Glutamatergic neuron (in vitro differentiated cells): ENCODE measurements at regions not wholly inside any gene's neighbourhood (a gene's known extent, or its start where the extent isn't known, plus 50 kb on each side); places are given as distances from the start of the nearest gene placed in this dataset.

Source experiments
- DNase-seq: peaks from one replicate; pipeline ENCODE4 v3.0.0; 2022
- H3K27ac Mint-ChIP-seq: one replicate; pipeline ENCODE4 v1.8.0; 2020; ENCODE audit warnings: mild to moderate bottlenecking, mixed read lengths, inconsistent platforms; ENCODE audit not compliant: unreplicated experiment
- H3K27me3 Mint-ChIP-seq: one replicate; pipeline ENCODE4 v1.8.0; 2020; ENCODE audit warnings: mild to moderate bottlenecking, moderate library complexity, mixed read lengths, inconsistent platforms; ENCODE audit not compliant: unreplicated experiment
- H3K36me3 Mint-ChIP-seq: one replicate; pipeline ENCODE4 v1.8.0; 2020; ENCODE audit warnings: mild to moderate bottlenecking, mixed read lengths, inconsistent platforms; ENCODE audit not compliant: unreplicated experiment
- H3K4me1 Mint-ChIP-seq: one replicate; pipeline ENCODE4 v1.8.0; 2020; ENCODE audit warnings: mild to moderate bottlenecking, low read depth, mixed read lengths, inconsistent platforms; ENCODE audit not compliant: unreplicated experiment
- H3K4me3 Mint-ChIP-seq: one replicate; pipeline ENCODE4 v1.8.0; 2020; ENCODE audit warnings: mild to moderate bottlenecking, mixed read lengths, inconsistent platforms; ENCODE audit not compliant: unreplicated experiment
- H3K9me3 Mint-ChIP-seq: one replicate; pipeline ENCODE4 v1.8.0; 2020; ENCODE audit warnings: mild to moderate bottlenecking, moderate library complexity, mixed read lengths, inconsistent platforms; ENCODE audit not compliant: unreplicated experiment
- TF ChIP-seq, protein P1 (sequence below): fragments of 200-600 bp; sonication (generic); IDR thresholded peaks from one replicate; pipeline ENCODE4 v1.5.0; 2021; ENCODE audit not compliant: partially characterized antibody, unreplicated experiment

DNA sequence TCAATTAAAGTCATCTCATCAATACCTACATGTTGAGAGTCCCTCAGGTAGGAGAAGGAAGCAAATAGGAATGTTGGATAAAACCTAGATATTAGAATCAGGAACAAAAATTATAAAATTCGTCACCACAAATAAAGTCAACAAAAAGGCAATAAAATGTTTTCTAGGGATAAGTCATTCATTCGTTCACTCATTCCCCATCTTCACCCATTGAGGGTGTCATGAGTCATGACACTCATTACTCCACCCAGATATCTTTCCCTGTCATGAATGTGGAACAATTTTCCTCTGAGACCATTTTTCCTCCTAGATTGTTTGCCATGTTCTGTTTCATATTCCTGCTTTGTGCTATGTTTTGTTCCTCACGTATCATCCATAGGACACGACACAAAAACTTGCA is 50.9 kb upstream of the OLIG3 start:
- TF ChIP-seq, protein P1, sequence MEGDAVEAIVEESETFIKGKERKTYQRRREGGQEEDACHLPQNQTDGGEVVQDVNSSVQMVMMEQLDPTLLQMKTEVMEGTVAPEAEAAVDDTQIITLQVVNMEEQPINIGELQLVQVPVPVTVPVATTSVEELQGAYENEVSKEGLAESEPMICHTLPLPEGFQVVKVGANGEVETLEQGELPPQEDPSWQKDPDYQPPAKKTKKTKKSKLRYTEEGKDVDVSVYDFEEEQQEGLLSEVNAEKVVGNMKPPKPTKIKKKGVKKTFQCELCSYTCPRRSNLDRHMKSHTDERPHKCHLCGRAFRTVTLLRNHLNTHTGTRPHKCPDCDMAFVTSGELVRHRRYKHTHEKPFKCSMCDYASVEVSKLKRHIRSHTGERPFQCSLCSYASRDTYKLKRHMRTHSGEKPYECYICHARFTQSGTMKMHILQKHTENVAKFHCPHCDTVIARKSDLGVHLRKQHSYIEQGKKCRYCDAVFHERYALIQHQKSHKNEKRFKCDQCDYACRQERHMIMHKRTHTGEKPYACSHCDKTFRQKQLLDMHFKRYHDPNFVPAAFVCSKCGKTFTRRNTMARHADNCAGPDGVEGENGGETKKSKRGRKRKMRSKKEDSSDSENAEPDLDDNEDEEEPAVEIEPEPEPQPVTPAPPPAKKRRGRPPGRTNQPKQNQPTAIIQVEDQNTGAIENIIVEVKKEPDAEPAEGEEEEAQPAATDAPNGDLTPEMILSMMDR: no peak

DNA sequence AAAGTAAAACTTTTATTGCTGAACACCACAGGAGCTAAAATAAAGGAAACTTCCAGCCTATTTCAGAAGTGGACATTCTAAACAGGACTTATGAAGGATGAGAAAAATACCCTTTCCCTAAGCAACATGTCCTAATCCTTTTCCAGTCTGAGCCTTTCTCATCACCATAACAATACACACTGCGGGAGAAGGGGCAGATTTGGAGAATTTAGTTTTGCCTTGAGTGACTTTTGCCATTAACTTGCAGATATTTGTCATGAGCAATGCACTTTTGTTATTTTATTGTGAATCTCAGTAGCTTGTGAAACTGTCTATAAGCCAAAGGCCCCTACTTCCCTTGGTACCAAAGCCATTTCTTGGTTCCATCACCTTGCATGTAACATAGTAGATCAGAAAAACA is 53.0 kb upstream of the OLIG3 start:
- TF ChIP-seq, protein P1: no peak
- peaks cover 4% of the 10 kb centered on the region for H3K27me3 Mint-ChIP-seq
- DNase-seq: no peak
- H3K27ac Mint-ChIP-seq: no peak overlapping the region
- no peak overlapping the region for H3K4me3 Mint-ChIP-seq
- no peaks in the 10 kb centered on the region for H3K36me3 Mint-ChIP-seq
- H3K9me3 Mint-ChIP-seq: peaks cover 6% of the 10 kb centered on the region
- peaks cover 23% of the 10 kb centered on the region for H3K4me1 Mint-ChIP-seq

More for the DNA sequence above, 50.9 kb upstream of the OLIG3 start:
- Mint-ChIP-seq H3K4me1 (peaks cover 19% of the 10 kb centered on the region), H3K27ac (no peak overlapping the region), H3K9me3 (no peaks in the 10 kb centered on the region), H3K36me3 (no peaks in the 10 kb centered on the region), H3K4me3 (no peak overlapping the region), H3K27me3 (no peaks in the 10 kb centered on the region)
- DNase-seq: no peak

DNA sequence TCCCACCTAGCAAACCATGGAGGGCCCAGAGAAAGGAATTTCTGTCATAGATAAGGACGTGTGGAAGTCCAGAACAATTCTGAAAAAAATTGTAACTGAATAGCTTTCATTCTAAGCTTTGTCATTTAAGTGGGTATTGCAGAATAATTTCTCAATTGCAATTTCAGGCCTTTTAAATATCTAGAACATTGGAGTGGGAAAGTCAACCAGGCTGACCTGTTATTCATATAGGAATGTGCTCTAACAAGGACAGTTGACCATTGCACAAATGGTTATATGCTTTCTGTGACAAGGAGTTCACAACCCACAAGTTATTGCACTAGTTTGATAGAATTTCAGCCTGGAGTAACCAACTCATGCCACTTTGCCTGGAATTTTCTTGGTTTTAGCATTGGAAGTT is 53.4 kb upstream of the OLIG3 start:
- Mint-ChIP-seq H3K36me3 (no peaks in the 10 kb centered on the region), H3K4me1 (peaks cover 23% of the 10 kb centered on the region), H3K27me3 (peaks cover 4% of the 10 kb centered on the region), H3K27ac (no peak overlapping the region), H3K9me3 (peaks cover 6% of the 10 kb centered on the region), H3K4me3 (no peak overlapping the region)
- TF ChIP-seq, protein P1: no peak
- DNase-seq: no peak

DNA sequence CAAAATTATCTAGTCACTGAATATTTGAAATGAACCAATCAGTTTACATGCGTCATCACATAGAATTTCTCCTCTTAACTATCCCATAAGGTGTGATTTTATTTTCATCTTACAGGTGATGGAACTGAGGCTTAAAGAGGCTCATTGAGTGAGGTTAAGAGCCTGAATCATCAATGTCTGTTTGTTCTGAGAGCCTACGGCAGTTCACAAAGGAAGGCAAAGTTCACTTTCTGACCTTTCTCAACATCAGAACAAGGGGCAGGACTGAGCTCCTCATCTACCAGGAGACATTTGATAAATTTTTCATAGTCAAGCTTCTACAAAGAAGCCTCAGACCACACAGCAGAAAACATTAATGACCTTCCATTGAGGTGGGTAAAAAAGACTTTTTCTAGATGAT is 54.9 kb upstream of the OLIG3 start:
- Mint-ChIP-seq H3K27me3 (peaks cover 4% of the 10 kb centered on the region), H3K4me3 (peak overlapping the region; percentile 51), H3K4me1 (peaks cover 23% of the 10 kb centered on the region), H3K36me3 (no peaks in the 10 kb centered on the region), H3K9me3 (peaks cover 6% of the 10 kb centered on the region), H3K27ac (no peak overlapping the region)
- no peak for DNase-seq
- TF ChIP-seq, protein P1: no peak

DNA sequence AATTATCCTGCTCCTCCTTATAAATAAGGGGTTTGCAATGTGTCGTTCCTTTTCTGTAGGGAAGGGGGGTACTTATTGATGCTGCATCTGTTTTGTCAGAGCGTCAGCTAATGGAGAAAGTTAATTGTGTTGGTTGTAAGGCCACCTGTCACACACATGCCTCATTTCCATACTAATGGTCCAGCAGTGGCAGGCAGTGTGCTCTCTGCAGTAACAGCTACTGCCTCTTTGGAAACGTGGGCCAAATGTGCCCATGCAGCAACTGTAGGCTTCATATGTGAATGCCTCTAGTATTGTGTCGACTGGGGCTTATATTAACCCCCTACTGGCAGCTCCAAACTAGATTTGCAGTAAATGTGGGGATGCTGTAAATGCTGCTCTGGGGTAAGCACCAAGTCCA is 56.3 kb upstream of the OLIG3 start:
- Mint-ChIP-seq H3K36me3 (no peaks in the 10 kb centered on the region), H3K27me3 (peaks cover 4% of the 10 kb centered on the region), H3K27ac (no peak overlapping the region), H3K9me3 (peaks cover 6% of the 10 kb centered on the region), H3K4me3 (peak overlapping the region; percentile 83), H3K4me1 (peaks cover 23% of the 10 kb centered on the region)
- TF ChIP-seq, protein P1: no peak
- peak; percentile 52 for DNase-seq
